ENCODE measurements at regions not wholly inside any gene's neighbourhood (a gene's known extent, or its start where the extent isn't known, plus 50 kb on each side); places are given as distances from the start of the nearest gene placed in this dataset.

- TF ChIP-seq CTCF (conservative IDR thresholded peaks at IDR 0.05; ENCODE audit: low read length) (no peak), EZH2phosphoT487 (IDR thresholded peaks at IDR 0.05; ENCODE audit: borderline replicate concordance, low read depth, low read length) (no peak)
These were observed 275.9 kb upstream of the MAP2 start for GRCh38 chr2:209147981-209148380.
